HG03066 (cell line): ENCODE measurements at regions not wholly inside any gene's neighbourhood (a gene's known extent, or its start where the extent isn't known, plus 50 kb on each side); places are given as distances from the start of the nearest gene placed in this dataset.

ENCODE experiments used
- ATAC-seq: cut with Tn5 transposase; IDR thresholded peaks from one replicate; pipeline ENCODE4 v1.9.1; 2021; ENCODE audit warnings: low read depth; ENCODE audit not compliant: unreplicated experiment

DNA sequence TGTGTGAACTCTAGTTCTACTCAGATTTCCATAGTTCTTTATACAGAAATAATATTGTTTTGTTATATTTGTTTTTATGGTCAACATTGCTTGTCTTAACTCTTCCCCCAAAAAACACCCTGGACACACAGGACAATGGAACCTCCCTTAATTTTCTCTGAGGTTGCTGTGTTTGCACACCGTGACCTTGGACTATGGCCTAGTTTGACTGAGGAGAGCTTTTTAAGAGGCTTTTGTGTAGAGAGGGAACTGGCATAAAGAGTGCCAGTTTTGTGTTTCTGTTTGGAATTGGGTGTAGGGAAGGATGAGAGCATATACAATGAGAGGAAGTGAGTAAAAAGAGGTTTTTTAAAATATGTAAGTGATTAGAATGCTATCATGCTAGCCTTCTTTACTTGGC, 101.1 kb upstream of the MEF2C start:
- no peak for ATAC-seq

GRCh38 chr5:88979726-88980125, 96.7 kb upstream of the MEF2C start:
- no peak for ATAC-seq

DNA sequence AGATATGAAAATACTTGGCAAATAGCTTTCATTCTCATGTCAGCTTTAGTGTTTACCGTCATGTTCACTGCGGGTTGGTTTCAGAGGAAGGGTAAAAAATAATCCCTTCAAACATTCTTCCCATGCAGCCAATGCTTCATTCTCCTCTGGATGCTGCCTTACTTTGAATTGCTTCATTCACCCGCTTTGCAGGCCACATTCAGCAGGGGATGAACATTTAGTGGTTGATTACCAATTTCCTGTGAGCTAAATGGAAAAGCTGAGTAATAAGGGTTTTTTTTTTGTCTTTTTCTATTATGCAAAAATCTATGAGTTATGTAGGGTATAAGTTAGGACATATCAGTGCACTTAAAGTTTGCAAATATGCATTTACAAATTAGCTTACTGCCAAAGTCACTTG, 96.3 kb upstream of the MEF2C start:
- peak; percentile 56 for ATAC-seq

DNA sequence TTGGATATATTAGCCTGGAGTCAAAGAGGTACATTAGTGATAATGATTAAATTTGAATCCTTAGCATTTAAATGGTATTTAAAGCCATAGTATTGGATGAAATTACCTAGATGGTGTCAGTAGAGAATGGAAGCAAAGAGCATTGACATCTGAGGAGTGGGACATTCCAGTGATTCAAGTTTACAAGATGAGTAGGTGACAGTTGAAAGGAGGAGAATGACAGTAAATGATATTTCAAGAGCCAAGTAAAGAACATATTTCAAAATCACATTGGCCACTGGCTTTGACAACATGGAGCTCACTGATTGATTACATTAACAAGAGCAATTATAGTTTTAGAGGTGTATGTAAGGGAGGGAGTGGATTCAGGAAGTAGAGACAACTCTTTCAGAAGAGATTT, 93.9 kb upstream of the MEF2C start:
- ATAC-seq: no peak

DNA sequence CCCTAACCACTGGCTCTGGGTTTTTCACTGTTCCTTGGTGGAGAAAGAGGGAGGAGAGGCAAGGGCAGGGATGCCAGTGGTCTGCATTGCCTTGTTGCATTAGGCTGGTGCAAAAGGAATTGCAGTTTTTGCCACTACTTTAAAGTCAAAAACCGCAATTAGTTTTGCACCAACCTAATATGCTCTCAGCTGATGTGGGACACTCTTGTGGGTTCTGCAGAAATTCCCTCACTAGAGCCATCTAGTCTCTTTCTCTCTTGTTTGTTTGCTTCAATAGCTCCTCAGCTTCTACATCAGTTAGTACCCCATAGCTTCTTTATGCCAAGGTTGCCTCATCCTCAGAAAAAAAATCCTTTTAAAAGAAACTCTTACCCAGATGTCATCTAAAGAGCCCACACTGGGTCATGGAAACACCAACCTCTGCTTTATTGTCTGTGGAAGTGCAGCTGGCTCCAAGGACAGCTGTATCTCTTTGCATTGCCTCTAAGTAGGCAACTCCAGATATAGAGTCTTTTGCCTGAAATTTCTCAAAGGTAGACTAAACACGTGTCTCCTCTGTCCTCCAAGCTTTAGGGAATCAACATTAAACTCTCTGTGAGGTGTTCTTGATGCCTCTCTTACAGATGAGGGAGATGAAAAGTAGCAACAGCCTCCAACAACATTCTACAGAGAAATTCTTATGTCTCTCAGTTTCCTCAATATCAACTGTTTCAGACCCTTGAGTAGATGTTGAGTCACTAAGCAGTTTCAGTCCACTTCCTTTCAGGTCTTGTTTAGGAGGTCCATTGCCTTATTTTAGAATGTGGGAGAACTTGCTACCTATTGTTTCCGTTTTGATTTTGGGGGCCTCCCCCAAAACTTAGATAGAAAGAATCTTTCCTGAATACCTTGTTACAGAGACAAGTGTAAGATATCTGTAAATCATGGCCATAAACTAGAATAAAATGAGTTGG, 84.9 kb upstream of the MEF2C start:
- ATAC-seq: no peak

DNA sequence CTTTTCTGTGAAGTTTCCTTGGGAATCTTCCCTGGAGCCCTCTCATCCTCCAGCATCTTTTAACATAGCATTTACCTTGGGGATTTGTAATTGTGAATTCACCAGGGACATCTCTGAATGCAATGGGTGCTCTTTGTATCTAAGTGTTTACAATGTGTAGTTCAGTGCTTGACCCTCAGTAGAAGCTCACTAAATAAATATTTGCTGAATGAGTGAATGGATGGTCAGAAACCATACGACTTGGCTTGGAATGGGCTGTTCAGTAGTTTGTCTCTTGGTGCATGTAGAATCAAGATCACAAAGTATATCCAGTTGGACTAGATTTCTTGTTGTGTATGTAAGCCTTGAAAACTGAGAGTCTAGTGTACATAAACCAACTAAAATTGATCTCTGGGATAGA, 81.8 kb upstream of the MEF2C start:
- no peak for ATAC-seq

GRCh38 chr5:88957013-88957412, 74.0 kb upstream of the MEF2C start:
- no peak for ATAC-seq

- ATAC-seq: no peak
Observed at GRCh38 chr5:88956416-88956815, 73.4 kb upstream of the MEF2C start.

DNA sequence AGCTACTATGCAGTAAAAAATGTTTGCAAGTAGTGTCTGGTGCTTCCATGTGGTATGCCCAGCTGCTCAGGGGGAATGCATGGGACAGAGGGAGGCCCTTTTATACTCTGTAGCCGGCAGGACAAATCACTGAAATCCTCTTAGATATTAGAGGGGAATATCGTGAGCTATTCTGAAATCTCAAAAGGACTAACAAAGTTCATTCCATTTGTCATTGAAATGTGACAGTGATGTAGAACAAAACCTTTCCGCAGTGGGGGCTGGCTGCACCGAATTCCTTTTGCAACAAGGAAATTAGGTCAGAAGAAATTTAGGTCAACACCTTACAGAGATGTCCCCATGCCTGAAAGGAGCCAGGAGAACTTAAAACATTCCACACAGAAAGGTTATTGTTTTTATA, 72.4 kb upstream of the MEF2C start:
- no peak for ATAC-seq

- no peak for ATAC-seq
Observed at GRCh38 chr5:88954511-88954910, 71.5 kb upstream of the MEF2C start.

GRCh38 chr5:88952996-88953643, 70.1 kb upstream of the MEF2C start:
- no peak for ATAC-seq

DNA sequence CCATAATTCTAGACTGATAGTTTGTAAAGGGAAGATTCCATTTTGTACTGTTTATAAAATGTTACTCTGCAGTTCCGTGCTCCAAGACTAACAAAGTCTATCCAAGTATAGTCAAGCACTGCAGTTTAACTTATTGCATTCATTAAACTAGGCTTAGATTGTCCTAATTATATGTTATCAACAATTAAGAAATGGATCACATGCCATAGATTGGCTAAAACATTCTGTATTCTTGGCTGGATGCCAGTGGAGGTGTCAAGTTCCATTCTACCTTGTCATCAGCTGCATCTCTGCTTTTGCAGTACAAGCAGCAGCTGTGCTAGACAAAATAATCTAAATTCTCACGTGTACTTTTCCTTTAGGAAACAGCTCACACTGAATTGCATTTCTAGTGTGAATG, 69.4 kb upstream of the MEF2C start:
- no peak for ATAC-seq

DNA sequence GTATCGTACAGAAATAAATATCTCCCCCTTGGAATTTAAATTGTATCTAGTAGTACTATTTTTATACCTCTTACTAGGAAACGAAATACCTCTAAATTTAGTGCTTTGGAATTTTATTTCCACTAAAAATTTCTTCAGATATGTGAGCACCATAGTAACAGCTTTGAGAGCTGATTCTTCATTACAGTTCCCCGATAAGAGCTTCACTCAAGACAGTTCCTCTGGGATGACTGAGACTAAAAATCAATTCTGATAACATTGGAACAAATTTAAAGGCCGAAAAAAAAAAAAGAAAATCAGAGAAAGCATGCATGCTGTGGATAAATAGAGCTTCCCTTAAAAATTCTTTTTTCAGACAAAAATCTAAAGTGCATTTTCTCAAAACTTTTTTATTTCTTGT, 68.5 kb upstream of the MEF2C start:
- ATAC-seq: no peak

DNA sequence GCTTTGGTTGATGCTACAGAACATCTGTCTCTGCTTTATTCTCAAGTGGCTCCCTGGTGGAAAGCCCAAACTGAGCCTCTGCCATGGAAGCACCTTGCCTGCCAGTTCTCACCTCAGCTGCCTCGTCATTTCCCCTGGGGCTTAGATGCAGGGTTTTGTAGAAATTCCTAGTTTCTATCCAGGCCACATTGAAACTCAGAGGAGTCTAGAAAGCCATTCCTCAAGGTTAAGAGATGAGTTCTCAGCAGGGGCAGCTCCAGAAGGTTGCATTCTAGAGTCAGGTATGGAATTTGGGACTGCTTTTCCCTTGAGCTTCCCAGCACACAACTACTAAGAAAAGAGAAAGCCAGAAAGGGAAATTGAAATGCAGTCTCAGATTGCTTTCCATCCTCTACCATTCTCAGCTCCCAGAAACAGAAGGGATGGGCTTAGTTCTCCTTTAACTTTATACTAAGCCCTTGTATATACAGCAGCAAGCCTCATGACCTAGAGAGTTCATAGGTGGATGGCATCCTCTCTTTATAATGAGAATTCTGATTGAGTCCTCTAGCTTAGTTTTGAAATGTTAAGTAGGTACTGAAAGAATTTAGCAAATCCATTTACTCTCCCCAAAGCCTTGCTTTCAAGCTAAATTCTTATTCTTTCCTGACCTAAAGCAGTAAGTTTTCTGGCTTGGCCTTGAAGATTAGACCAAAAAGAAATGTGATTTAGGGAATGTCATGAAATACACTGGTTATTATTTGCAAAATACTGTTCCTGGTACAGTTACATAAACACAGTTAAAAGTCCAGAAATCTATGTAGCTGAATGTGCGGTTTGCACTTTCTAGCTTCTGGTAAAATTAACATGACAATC, 66.0 kb upstream of the MEF2C start:
- no peak for ATAC-seq

DNA sequence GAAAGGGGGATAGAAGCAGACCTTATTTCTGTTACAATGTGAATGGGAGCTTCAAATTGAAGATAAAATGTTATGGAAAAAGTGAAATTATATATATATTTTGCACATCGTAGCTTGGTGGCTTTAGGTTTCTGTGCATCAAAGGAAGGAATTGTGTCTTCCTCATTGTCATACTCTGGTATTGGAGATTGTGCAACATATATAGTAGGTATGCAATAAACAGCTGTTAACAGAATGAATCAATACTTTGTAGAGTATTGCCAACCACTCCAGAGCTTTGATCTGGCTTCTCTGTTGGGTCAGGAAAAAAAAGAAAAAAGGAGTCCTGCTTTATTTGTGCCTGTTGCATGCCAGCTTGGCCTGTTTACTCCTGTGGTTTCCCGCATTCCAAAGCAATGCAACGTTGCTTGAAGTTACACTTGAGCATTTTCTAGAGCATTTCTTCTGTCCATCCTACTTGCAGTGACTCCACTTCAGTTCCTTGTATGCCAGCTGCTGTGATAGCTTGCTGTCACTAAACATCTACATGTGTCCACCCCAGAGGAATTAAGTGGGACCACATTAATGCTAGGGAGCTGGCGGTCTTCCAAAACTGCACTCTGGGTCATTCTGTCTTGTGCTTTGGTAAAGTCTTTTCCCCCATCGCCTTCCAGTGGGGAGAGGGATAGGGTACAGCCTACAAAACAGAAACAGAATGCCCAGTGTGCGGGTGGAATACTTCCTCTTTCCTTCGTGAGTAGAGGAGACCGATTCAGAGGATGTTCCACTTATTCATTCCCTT, 62.0 kb upstream of the MEF2C start:
- no peak for ATAC-seq

- ATAC-seq: no peak
Observed at GRCh38 chr5:88941581-88941980, 58.6 kb upstream of the MEF2C start.

- ATAC-seq: peak; percentile 85
Observed at GRCh38 chr5:88940713-88941112, 57.7 kb upstream of the MEF2C start.

DNA sequence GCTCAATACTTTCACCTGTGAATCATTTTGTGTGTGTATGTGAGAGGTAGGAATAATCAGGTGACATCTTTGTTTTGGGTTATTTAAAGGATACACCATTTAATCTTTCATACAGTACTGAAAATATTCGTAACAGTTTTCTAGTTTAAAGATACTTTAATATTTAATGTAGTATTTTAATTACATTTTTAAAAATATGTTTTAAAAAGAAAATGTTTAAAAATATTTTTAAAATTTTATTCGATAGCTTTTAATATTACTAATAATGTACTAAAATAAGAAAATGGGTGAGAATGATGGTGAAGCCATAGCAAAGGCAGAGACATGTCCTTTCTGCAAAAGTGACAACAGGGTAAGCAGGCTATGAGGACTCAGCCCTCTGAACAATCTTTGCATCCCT, 56.3 kb upstream of the MEF2C start:
- no peak for ATAC-seq

DNA sequence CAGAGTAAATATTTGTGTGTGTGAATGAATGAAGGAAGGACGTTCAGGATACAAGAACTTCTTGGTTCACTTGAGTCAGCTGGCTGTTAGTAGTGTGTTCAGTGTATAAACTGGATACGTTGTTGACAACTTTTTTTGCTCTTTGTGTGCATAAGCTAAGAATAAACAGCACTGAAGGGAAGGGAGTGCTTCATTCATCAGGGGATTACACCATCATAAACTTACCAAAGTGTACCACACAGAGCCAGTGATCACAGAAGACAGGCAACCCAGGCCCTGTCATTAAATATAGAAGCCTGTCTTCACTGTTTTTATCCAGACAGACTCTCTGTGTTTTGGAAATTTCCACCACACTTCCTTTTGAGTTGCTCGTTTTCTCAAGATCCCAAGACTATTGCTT, 55.5 kb upstream of the MEF2C start:
- ATAC-seq: no peak

DNA sequence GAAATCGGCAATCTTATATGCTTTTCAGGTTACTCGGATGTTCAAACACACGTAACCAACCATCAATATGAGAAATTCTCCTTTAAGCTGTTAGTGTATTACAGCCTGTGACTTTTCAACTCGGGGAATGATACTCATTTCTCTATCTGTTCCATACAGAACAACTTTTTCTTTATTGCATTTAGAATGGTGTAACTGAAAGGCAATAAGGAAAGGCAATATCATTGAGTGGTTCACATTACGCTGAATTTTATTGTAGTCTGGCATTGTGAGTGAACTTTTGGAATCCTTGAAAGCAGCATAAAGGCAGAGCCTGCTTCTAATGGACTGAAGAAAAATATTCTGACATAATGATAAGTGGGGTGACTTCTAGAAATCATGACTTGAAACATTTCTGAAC, 54.4 kb upstream of the MEF2C start:
- ATAC-seq: no peak
